ENCODE measurements at regions not wholly inside any gene's neighbourhood (a gene's known extent, or its start where the extent isn't known, plus 50 kb on each side); places are given as distances from the start of the nearest gene placed in this dataset.
"Not testable (repeated sequence)": the region's sequence is repeated elsewhere in the genome, so short reads cannot be mapped to it uniquely, and the experiment has no call there.

DNA sequence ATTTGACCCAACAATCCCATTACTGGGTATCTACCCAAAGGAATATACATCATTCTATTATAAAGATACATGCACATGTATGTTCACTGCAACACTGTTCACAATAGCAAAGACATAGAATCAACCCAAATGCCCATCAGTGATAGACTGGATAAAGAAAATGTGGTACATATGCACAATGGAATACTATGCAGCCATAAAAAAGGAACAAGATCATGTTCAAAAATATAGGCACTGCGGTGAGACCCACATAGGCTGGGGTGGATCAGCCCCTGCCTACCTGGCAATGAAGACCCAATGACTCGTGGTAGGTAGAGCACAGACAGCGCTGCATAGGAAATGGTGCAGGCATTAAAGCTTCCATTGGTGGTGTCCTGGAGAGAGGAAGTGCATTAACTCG is 88.6 kb upstream of the NFIL3 start:
- not testable (repeated sequence) for DNase-seq

DNA sequence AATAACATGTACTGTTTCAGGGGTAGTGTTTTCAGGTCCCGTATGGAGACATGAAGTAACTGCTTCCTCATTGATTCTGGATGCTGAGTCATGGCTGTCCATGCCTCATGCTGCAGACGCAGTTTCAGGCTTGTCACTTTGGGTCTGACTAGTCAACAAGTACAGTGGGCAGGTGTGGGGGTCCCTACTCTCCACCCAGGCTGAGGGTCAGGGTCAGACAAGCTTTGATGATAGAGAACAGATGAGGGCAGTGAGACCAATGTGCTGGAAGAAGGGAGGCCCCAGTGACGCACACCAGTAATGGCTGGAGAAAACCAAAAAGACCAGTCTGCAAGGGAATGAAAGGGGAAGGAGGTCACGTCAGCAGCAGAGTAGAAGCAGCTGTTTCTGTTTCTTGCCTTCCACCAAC is 80.0 kb upstream of the NFIL3 start:
- peak; percentile 23 for DNase-seq

DNA sequence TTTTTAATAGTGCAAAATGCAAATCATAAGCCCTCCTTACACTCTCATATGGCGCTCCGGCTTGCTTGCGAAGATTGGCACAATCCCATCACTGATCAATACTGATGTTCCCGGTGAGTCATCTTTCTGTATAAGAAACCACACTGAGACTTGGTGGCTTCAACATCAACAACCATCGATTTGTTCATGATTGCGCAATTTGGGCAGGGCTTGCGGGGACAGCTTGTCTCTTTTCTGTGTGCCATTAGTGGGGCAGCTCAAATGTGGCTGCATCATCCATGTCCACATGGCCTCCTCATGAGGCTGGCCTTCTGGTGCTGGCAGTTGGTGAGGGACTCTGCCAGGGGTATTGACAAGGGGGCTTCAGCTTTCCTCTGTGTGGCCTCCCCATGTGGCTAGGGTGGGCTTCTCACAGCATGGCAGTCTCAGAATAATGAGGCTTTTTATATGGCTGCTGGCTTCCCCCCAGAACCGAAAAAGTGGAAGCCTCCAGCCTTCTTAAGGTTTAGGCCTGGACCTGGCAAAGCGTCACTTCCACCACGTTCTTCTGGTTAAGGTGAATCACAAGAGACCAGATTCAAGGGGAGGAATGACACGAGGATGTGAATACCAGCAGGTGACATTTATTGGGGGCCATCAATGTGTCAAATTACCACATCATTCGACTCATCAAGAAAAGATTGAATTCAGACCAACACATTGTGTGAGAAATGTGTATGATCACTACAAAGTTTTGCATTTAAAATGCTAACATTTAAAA is 79.5 kb upstream of the NFIL3 start:
- DNase-seq: no peak

DNA sequence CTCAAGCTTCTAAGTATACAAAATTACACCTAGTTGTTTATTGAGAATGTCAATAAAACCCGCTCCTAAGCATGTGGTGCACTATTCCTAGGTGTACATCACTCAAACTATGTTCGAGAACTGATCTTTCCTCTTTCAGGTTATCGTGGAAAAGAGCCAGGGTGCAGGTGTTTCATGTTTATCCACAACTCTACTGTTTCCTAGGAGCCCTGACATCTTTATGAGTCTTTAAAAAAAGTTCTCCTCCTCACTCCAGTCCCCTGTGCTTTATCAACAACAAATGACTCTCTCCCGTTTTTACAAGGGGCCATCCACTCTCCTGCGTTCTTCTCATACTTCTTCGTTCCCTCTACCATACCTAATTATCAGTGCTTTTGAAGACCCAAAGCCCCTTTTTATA is 78.8 kb upstream of the NFIL3 start:
- no peak for DNase-seq

DNA sequence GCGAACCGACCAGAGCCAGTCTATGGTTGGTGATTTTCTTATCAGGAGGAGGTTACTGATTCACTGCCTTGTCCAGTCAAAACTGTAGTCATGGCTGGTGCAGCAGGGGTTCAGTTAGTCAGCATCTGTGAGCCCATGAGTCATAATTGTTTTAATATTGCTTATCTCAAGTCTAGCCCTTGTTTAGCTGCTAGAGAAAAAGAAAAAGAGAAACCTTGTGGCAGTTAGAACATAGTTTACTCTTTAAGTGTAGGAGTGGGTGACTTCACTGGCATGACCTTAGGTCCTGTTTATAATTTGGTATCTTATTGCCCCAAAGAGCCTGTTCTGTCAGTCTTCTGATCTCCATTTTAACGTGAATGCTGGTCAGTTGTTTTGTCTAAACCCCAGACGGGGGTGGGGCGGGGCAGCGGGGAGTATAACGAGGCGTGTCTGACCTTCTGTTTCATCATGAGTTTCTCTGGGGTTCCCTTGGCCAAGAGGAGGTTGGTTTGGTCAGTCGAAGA is 76.9 kb upstream of the NFIL3 start:
- DNase-seq: peak; percentile 82

DNA sequence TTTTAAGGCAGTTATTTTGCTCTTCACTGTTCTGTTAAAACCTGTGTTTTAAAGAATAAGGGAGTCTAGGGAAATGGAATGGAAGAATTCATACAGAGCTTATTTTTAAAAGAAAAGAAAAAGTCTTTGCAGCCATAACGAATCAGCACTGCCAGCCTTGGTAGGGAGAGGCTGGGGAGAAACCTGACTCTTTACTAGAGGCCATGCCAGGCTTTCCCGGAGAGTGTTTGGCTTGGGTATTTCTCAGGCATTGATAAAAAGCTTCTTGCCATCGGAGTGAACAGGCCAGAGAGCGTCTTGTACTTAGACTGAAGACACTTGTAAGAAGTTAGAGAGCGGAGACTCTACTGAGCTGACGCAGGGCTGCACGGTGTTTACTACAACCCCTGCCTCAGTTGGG is 72.7 kb upstream of the NFIL3 start:
- no peak for DNase-seq

DNA sequence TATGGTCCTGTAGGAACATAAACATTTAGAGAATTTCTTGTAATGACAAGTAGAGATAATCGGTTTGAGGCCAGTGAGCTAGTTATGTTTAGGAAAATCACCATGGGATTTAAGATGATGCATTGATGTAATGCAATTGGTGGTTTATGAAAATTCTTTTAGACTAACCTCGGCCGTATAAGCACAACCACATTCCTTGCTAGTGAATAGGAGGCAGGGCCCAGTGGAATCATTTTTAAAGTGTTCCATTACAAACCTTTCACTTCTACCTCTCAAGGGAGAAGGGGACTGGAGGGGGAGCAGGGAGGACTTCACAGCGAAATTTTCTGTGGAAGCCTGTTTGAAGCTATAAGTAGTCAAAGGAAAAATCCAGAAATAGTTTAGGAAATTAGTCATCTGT is 71.8 kb upstream of the NFIL3 start:
- no peak for DNase-seq

DNA sequence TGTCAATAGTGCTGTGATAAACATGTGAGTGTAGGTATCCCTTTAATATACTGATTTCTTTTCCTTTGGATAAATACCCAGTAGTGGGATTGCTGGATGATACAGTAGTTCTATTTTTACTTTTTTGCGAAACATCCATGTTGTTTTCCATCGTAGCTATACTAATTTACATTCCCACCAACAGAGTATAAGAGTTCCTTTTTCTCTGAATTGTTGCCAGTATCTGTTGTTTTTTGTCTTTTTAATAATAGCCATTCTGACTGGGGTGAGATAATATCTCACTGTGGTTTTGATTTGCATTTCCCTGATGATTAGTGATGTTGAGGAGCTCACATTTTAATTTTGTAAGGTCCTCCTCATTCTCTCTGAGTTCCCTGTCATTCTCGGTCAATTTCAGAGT is 71.1 kb upstream of the NFIL3 start:
- no peak for DNase-seq

DNA sequence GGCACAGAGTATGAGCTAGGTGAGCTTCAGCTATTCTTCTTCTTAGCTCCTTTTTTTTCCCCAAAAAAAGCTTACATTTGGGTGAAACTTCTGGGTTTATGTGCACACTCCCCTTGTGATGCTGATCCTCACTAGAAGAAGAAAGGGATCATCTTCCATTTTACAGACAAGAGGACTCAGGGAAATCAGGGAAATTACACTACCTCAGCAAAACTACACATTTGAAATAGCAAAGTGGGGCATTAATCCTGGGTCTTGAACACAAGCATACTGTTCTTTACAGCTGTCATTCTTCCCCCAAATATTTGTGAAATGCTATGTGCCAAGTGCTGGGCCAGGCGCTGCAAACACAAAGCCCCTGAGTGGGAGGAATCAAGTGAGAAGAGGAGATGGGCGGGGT is 68.6 kb upstream of the NFIL3 start:
- DNase-seq: no peak

DNA sequence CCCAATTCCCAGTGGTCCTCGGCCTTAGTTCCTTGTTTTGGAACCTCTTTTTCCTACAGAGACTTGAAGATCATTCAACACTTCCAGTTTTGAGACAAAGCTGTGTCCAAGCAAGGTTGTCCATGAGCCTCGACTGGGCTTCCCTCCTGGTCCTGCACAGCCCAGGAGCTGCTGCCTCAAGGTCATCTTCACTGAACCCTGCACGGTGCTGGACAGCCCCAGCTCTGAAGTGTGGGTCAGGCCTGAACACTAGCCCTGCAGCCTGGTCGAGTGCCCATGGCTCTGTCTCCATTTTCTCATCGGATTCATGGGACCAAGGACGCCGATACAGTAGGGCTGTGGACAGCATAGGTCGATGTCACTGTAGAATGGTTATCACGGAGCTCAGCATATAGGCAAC is 68.0 kb upstream of the NFIL3 start:
- DNase-seq: no peak

DNA sequence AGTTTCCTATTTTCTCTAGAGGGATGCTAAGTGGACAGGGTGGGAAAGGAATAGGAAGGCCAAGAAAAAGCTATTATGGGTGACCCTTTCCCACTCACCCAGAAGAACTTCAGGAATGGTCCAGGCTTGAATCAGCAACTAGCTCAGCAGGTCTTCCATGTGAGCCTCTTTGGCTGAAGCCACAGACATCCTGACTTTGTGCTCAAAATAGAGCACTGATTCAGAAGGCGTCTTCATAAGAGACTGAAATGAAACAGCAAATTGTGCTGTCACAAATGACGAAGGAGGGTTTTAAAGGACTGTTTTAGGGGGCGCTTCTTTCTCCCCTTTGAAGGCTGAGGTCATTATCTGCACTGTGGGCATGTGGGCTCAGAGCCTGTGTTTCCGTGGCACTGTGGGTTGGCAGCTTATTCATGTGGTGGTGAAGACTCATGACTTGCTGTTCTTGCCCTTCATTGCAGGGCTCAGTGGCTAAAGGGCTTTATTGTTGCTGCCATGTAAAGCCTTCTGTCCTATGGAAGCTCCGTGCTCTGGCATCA is 65.8 kb upstream of the NFIL3 start:
- DNase-seq: no peak

DNA sequence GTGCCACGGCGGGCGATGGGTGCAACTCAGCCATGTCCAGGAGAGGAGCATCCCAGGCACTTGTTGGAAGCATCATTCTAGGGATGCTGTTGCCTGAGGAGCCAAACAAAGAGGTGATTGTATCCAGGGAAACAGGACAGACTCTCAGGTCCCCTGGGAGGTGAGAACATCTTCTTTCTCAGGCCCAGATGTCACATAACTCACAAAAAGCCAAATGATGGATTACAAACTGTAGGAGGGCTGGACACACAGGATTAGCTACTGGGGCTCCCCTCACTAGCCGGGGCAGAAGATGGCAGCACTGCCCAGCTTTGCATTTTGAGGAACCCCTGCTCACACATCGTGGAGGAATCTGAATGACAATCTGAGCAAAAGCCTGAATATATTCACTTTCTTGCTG is 64.7 kb upstream of the NFIL3 start:
- DNase-seq: no peak

DNA sequence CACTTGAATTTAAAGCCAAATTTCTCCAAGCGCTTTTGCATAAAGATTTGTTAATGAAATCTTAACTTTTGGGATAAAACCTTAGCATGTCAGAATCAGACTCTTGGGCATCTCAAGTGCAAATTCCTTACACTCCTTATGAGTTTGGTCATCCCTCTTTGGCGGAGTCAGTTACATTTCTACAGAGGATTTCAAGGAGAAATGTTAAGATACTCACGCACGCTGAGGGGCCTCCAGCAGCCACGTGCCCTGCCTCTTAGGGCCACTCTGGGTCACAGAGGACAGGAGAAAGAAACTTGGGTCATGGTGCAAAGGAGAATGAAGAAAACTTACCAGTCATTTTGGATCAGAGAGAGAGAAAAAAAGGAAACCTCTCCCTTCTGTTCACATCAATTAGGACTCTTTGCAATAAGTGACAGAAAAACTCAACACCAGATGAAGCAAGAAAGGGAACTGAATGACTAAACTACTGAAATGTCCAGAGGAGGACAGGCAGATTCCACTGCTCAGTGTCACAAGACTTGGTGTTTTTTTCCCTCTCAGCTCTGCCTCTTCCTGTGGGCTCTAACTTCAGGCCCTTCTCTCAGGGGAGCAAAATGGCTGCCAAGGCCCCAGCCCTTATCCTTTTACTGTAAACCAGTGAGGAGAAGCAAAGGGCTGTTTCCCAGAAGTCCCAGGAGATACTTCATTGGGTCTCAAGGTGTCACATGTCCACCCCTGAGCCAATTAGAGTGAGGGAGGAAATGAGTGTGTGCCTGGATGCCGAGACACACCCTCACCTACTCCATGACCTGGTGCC is 63.3 kb upstream of the NFIL3 start:
- no peak for DNase-seq

DNA sequence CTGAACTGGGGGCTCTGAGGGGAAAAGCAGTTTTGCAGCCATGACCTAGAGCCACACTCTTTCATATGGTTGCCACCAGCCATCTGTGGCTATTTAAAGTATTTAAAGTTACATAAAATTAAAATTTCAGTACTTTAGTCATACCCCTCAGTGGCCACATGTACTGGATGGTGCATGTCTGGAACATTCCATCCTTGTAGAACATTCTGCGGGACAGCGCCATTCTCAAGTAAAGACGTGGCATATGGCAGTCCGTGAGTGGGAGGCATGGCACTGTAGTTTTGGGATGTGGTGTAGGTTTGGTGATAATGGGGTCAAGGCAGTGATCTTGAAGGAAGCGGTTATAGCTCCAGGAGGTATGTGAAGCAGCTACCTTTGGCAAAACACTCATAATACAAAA is 61.4 kb upstream of the NFIL3 start:
- DNase-seq: no peak

DNA sequence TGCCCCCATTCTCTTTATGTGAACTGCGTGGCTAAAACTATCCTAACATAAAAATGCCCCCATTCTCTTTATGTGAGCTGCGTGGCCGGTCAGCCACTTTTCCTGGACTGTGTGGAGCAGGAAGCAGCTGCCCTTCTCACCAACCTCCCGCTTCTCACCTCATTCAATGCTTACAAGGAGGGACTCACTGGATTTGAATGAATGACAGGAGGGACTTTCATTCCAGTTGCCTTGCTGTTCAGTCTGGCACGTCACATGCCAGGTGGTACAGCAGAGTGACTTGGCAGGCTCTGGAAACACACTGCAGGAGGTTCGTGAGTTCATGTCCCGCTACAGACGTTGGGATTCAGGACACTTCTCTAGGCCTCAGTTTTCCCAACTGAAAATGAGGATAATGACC is 60.2 kb upstream of the NFIL3 start:
- no peak for DNase-seq

DNA sequence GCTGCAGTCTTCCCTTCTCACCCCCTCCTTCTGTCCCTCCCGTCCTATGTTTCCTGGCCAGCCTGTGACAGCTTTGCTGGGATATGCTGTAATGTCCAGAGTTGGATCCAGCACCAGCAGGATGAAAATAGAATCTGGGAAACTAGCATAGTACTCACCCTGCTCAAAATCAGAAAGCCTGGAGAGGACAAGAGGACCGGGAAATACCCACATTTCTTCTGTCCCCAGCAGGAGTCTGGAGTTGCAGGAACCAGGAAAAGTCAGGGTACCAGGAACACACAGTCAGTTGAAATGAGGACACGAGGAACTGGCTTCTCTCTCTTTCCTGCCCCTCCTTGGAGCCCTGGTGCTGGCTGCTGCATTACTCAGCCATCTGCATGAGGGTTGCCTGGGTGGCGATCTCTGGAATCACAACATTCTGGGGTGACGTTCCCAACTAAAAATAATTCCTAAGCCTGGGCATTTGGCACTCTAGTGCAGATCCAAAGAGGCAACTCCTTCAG is 59.6 kb upstream of the NFIL3 start:
- no peak for DNase-seq

DNA sequence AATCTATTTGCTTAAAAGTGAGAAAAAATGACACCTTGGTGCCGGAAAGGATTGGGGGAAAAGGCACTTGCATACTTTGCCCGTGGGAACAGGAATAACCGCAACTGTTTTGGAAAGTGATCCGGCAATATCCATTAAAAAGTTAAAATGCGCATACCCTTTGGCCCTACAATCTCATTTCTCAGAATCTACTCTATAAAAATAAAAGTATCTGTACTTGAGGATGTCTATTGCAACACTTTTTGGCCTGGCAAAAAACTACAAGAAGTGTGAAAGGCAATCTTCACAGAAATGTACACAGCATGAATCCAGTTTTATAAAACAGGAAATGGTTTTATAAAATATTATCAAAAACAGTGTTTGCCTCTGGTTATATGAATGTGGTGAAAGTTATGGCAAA is 58.3 kb upstream of the NFIL3 start:
- no peak for DNase-seq

DNA sequence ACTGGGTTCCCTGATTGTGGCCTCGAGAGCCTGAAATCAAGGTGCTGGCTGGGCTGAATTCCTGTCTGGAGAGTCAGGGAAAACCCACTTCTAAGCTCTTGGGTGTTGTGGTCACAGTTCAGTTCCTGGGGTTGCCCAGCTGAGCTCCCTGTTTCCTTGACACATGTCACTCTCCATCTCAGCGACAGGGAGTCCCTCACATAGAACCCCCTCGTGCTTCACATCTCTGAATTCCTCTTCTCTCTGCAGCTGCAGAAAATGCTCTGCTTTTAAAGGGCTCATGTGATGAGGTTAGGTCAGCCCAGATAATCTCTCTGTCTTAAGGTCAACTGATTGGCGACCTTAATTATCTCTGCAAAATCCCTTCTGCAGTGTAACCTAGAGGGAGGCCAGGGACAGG is 53.5 kb upstream of the NFIL3 start:
- DNase-seq: no peak

DNA sequence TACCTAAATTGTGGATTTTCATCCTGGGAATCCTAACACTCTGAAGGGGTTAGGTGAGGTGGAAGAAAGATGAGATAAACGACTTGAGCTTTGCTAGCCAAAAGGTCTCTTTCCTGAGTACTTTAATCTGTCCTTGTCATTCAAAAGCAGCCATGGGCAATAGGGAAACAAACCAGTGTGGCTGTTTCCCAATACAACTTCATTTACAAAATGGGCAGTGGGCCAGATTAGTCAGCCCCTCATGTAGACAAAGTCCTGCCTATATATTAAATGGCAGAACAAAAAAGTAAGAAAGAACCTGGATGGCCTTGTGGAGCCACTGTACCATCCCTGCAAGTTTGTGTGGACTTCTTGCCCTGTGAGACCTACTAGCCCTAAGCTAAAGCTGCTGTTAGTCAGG is 51.0 kb upstream of the NFIL3 start:
- no peak for DNase-seq
